HFF-Myc (cell line): ENCODE measurements at regions not wholly inside any gene's neighbourhood (a gene's known extent, or its start where the extent isn't known, plus 50 kb on each side); places are given as distances from the start of the nearest gene placed in this dataset.

Experiments
- DNase-seq: peaks from one replicate; pipeline ENCODE4 v3.0.0-alpha.2; 2011; ENCODE audit warnings: low read depth; ENCODE audit errors: extremely low read depth
- H3K4me3 ChIP-seq: replicated peaks from 2 replicates; pipeline ENCODE4 v1.5.1; 2011; ENCODE audit warnings: low read depth, mild to moderate bottlenecking, control low read depth, low read length
- TF ChIP-seq, protein P1 (sequence below): IDR thresholded peaks from 2 replicates; pipeline ENCODE4 v1.5.1; 2012; ENCODE audit warnings: mild to moderate bottlenecking, low read depth, low read length, control low read depth; ENCODE audit errors: missing control alignments

DNA sequence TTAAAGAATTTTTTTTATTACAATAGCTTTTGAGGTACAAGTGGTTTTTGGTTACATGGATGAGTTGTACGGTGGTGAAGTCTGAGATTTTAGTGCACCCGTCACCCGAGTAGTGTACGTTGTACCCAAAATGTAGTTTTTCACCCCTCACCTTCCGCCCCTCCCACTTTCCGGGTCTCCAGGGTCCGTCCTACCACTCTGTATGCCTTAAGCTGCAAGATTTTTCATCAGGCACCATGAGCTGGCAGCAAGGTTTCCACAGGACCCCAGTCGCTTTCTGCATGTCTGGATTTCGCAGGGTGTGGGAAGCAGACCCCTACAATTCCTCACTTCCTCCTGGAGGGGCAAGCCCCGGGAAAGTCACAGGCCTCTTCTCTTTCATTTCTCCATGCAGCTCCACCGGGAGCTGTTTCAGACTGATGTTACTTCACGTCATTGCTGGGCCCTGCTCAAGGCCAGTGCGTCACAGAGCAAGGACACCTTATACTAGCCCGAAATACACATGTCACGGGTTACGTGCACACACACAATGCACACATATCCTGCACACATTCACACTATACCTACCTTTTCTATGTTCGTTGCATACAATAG lies 179.1 kb downstream of the ZFP36L2 start:
- TF ChIP-seq, protein P1, sequence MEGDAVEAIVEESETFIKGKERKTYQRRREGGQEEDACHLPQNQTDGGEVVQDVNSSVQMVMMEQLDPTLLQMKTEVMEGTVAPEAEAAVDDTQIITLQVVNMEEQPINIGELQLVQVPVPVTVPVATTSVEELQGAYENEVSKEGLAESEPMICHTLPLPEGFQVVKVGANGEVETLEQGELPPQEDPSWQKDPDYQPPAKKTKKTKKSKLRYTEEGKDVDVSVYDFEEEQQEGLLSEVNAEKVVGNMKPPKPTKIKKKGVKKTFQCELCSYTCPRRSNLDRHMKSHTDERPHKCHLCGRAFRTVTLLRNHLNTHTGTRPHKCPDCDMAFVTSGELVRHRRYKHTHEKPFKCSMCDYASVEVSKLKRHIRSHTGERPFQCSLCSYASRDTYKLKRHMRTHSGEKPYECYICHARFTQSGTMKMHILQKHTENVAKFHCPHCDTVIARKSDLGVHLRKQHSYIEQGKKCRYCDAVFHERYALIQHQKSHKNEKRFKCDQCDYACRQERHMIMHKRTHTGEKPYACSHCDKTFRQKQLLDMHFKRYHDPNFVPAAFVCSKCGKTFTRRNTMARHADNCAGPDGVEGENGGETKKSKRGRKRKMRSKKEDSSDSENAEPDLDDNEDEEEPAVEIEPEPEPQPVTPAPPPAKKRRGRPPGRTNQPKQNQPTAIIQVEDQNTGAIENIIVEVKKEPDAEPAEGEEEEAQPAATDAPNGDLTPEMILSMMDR, result no peak
- DNase-seq, result no peak
- H3K4me3 ChIP-seq, result no peak overlapping the region

DNA sequence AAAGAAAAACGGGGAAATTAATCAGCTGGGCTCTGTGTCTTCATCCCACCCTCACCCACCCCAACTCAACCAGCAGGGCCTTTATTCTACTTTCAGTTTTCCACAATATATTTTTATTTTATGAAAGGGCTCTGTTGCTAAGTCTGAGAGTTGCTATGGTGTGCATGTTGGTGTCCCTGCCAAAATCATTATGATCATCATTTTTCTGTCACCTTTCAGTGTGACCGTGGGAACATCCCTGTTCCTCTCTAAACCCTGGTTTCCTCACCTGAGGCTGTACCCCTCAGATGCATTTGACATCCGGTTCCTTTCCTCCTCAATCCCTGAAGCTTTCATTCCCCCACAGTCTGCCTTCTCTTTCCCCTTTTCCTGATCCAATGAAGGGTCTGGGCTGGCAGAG lies 180.5 kb downstream of the ZFP36L2 start:
- TF ChIP-seq, protein P1, result no peak
- no peak overlapping the region for H3K4me3 ChIP-seq
- no peak for DNase-seq

- no peak overlapping the region for H3K4me3 ChIP-seq
- DNase-seq, result no peak
- TF ChIP-seq, protein P1, result no peak
These were observed 182.2 kb downstream of the ZFP36L2 start for GRCh38 chr2:43044093-43044681.

- TF ChIP-seq, protein P1, result no peak
- H3K4me3 ChIP-seq, result no peak overlapping the region
- no peak for DNase-seq
These were observed 182.9 kb downstream of the ZFP36L2 start for GRCh38 chr2:43043553-43043870.

DNA sequence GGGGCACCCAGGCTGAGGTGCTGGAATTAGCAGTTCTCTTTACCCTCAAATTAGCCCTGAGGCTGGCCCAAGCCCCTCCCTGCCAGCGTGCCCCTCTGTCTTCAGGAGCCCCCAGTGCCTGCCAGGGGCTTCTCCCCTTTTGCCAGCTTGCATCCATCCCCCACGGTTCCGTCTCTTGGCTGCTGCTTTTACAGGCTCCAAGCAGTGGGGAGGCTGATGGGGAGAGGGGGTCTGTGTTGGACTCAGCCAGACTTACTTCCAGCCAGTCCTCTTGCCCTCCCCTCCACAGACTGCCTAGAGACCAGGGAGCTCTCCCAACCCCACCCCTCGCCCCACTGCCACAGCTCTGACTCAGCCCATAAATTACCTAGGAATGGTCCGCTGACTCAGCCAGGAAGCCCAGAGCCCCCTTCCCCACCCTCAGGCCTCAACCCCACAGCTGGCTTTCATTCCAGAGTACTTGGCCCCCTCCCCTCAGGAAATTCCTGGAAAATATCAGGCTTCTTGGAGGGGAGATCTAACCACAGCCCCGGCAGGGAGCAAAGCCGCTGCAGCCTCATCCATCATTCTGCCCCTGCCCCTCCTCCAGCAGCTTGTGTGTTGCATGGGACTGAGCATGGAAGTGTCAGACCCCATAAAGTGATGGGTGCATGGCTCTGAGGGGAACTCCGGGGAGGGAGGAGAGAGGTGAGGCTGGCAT lies 184.6 kb downstream of the ZFP36L2 start:
- peak; percentile 98 for DNase-seq
- TF ChIP-seq, protein P1, result no peak
- no peak overlapping the region for H3K4me3 ChIP-seq

- H3K4me3 ChIP-seq, result no peak overlapping the region
- TF ChIP-seq, protein P1, result no peak
- no peak for DNase-seq
These were observed 185.2 kb downstream of the ZFP36L2 start for GRCh38 chr2:43041173-43041591.
